LHCN-M2 (cell line): ENCODE measurements at regions not wholly inside any gene's neighbourhood (a gene's known extent, or its start where the extent isn't known, plus 50 kb on each side); places are given as distances from the start of the nearest gene placed in this dataset.
"Not testable (repeated sequence)": the region's sequence is repeated elsewhere in the genome, so short reads cannot be mapped to it uniquely, and the experiment has no call there.

Experiments
- DNase-seq: peaks from one replicate; pipeline ENCODE4 v3.0.0-alpha.2; 2012; ENCODE audit warnings: low read depth

GRCh38 chr12:90695415-90695814 is 259.6 kb downstream of the CCER1 start:
- no peak for DNase-seq

DNA sequence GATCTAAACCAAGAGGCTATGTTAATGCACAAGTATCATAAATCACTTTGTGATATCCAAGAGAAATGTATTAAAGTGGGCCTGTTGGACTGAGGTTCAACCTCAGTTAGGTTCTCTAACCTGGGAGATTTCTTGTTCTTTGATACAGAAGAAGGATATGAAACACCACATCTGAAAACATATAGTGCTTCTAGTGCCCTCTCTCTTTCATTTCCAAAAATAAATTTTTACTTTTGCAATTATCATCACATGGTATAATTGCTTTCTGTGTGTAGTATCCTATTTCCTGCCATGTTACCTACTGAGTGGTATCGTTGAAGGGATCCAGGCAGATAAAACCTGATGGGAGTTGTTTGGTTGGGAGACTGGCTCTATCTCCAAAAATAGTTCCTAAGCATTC is 264.9 kb downstream of the CCER1 start:
- peak; percentile 14 for DNase-seq

GRCh38 chr12:90687682-90688081 is 267.3 kb downstream of the CCER1 start:
- DNase-seq: not testable (repeated sequence)

- no peak for DNase-seq
Observed at GRCh38 chr12:90683871-90684270, 271.1 kb downstream of the CCER1 start.

GRCh38 chr12:90682398-90682797 is 272.6 kb downstream of the CCER1 start:
- peak; percentile 67 for DNase-seq

- no peak for DNase-seq
Observed at GRCh38 chr12:90679674-90680073, 275.3 kb downstream of the CCER1 start.

- DNase-seq: no peak
Observed at GRCh38 chr12:90677552-90677951, 277.4 kb downstream of the CCER1 start.

DNA sequence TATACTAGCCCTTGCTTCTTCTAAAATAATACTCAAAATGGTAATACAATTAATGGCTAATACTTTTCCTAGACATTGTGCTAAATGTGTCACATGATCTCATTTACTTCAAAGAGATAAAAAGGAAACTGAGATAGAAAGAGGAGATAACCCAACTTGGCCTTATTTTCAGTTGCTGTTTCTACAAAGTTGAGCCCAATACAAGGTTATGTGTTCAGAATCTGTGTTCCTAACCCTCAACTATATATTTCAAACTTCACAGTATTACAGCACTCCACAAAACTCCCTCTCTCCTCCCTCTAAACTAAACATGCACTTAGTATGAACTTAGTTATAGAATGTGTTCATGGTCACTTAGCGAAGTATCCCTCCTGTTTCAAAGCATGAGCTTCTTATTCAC is 277.9 kb downstream of the CCER1 start:
- no peak for DNase-seq

GRCh38 chr12:90675106-90675505 is 279.9 kb downstream of the CCER1 start:
- DNase-seq: no peak

- no peak for DNase-seq
Observed at GRCh38 chr12:90672081-90672480, 282.9 kb downstream of the CCER1 start.

- DNase-seq: not testable (repeated sequence)
Observed at GRCh38 chr12:90663949-90664348, 291.0 kb downstream of the CCER1 start.

DNA sequence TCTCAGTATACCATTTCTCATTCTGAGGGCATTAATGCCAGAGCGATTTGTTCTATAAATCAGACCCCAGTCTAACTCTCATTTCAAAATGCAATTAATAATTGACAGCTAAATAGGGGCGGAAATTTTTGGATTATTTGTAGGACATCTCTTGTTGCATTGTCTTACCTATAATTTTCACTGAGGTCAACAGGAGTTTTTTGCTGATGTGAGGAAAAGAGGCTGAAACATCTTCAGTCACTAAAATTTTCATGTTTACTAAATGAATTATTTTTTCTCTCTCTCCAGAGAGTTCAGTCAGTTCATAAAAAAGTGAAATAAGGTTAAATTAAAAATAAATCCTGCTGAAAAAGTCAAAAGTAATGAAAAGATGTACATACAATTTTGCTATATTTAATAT is 295.9 kb downstream of the CCER1 start:
- no peak for DNase-seq

DNA sequence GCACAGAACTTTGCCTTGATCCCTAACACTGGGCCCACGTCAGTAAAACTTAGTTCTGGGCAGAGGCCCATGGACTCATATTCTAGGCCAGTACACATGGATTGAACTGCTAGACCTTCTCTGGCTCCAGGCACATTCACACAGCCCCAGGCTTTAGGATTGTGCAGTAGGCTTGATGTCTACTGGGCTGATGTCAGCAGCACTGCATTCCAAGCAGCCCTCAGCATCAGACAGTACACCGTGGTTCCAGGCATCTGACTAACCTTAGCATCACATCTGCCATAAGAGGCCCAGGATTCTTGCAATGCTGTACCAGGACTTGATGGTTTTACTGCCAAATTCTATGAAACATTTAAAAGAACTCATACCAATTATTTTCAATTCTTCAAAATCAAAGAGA is 301.9 kb downstream of the CCER1 start:
- DNase-seq: peak; percentile 33

DNA sequence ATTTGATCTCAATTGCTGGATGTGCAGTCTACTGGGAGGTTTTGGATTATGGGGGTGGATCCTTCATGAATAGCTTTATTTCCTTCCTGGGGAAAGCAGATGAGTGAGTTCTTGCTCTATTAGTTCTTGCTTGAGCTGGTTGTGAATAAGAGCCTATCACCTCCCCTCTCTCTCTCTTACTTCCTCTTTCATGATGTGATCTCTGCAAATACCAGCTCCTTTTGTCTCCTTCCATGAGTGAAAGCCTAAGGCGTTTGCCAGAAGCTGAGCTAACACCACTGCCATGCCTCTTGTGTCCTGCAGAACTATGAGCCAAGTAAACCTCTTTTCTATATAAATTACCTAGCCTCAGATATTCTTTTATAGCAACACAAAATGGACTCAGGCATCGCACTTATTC is 302.7 kb downstream of the CCER1 start:
- DNase-seq: peak; percentile 10

GRCh38 chr12:90645181-90645580 is 309.8 kb downstream of the CCER1 start:
- no peak for DNase-seq

DNA sequence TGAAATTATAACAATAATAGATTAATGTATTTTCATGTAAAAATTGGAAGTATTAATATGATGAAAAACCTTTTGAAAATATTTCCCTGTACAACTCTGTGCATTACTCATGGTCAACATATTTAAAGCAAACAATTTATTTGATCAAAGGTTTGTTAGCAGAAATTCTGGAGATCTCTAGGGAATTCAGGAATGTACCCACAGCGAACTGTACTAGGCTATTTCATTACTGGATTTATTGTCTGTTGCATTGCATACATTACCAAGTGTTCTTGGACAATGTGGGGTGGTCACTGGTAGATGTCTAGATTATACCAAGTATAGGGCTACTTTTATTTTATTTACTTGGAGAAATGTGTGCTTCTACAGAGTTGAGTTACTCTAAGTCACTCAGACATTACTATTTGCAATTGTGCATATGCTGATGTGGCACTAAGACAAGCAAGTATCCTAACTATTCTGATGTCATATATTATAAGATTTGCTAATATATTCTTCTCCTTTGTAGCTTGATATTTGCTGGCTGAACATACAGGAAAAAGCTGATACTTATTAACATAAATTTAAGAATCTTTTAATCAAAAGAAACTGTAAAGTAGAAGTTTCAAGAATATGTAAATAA is 323.3 kb downstream of the CCER1 start:
- peak; percentile 55 for DNase-seq

- DNase-seq: no peak
Observed at GRCh38 chr12:90630006-90630405, 325.0 kb downstream of the CCER1 start.

GRCh38 chr12:90628213-90628612 is 326.8 kb downstream of the CCER1 start:
- DNase-seq: no peak

DNA sequence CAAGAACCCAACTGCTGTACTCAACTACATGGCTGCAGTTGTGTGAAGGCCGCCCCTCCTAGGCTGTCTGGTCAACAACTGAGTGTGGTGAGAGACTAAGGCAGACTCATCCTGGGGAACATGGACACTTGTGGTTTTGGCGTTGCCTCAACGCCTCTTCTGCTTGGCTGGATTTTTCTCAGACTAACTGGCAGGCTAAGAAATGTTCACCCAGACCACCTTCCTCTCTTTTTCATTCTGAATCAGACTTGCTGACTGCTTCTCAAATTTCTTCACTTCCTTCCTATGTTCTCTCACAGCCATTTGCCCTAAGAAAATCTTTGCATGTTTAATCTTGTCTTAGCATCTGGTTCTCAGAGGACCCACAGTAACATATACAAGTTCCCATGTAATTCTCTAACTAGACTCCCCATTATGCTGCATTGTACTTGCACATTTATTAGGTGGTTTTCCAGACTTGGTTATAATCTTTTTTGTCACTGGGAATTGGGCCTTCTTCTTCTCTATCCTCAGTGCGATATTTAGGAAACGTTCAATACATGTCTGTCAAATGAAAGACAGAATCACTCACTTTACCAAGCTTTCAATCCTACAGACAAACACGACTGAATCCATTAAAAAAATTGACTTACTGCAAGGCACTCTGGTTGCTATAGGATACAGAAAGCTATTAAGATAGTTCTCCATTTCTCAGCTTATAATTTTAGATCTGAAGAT is 327.6 kb downstream of the CCER1 start:
- peak; percentile 78 for DNase-seq

GRCh38 chr12:90622431-90622830 is 332.5 kb downstream of the CCER1 start:
- peak; percentile 34 for DNase-seq

DNA sequence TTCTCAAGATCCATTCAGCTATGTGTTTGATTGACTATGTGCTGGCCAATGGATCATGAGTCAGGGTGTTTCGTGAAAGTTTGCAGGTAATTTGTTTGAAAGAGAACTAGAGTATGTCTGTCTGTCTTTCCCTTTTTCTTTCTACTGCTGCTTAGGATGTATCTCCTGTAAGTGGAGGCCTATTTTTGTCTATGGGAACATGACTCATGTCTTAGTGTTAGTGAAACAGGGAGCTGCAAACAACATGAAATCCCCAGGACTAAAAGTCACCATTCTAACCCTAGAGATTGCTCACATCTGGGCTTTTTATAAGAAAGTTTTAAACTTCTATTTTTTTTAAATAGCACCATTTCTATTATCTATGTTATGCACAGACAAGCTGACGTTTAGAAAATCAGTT is 333.0 kb downstream of the CCER1 start:
- DNase-seq: peak; percentile 74

DNA sequence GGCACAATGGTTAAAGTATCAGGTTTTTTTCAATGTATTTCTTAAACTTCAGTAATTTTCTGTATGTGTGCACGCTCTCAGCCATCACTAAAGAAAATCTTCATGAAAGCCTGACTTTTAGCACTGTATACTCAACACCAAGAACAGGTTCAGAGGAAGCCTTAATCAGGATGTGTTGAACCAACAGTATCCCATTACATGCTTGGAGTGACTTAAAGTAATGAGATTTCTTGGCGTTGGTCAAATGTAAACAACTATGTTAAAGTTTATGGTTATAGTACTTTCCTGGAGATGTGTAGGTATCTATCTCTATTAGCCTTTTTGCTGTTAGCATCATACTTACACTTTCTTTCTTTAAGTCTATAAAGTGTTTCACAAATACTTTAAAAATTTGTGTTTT is 335.0 kb downstream of the CCER1 start:
- no peak for DNase-seq

DNA sequence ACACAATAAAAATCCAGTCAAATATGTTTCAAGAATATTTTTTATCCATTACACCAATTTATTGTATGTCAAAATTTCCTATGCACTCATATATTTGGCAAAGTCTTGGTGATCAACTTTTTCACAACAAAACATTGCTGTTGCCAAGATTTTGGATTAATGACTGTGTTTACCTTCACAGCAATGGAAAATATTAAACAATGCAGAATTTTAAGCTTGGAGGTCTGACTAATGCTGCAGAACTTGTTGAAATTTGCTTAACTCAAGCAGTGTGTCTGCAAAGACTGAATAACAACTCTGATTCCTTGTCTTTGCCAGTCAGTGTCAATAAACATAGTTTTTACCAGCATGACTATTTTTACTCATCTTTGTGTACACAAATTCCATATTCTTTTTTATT is 336.4 kb downstream of the CCER1 start:
- DNase-seq: peak; percentile 9

DNA sequence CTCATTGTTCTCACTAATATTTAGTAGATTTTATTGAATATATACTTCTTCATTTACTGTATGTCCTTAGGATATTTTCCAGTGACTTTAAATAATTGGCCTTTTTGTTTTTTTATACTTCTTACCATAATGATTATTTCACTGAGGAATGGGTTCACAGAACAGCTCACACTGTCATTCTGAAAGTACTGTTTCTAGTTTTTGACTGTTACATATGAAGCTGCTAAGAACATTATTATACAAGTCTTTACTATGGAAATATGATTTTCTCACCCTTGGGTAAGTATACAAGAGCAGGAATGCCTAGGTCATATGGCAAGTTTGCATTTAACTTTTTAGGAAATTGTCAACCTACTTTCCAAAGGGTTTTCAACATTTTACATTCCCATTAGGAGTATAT is 343.1 kb downstream of the CCER1 start:
- no peak for DNase-seq
